Neural cell (in vitro differentiated cells): ENCODE measurements at regions not wholly inside any gene's neighbourhood (a gene's known extent, or its start where the extent isn't known, plus 50 kb on each side); places are given as distances from the start of the nearest gene placed in this dataset.

Experiments used
- CTCF ChIP-seq: fragments of 450-650 bp; IDR thresholded peaks from 2 replicates; pipeline ENCODE4 v1.5.1; 2014; ENCODE audit warnings: antibody characterized with exemption, mild to moderate bottlenecking, moderate library complexity; ENCODE audit not compliant: poor library complexity, severe bottlenecking
- EZH2 ChIP-seq: fragments of 200-600, 300-800 bp; shearing (Covaris generic), sonication (generic); IDR thresholded peaks from 2 replicates; pipeline ENCODE4 v1.6.1; 2014; ENCODE audit warnings: antibody characterized with exemption, low read length, borderline replicate concordance, mild to moderate bottlenecking; ENCODE audit not compliant: insufficient read depth, poor library complexity, severe bottlenecking
- POLR2AphosphoS5 ChIP-seq: IDR thresholded peaks from 2 replicates; pipeline ENCODE4 v1.6.1; 2012
- REST ChIP-seq: IDR thresholded peaks from 2 replicates; pipeline ENCODE4 v1.6.1; 2012; ENCODE audit warnings: borderline replicate concordance

- TF ChIP-seq CTCF (no peak), EZH2 (no peak), POLR2AphosphoS5 (no peak), REST (no peak)
Observed at GRCh38 chr5:99441235-99441634, 512.4 kb upstream of the CHD1 start.
